HG03571 (cell line): ENCODE measurements at regions not wholly inside any gene's neighbourhood (a gene's known extent, or its start where the extent isn't known, plus 50 kb on each side); places are given as distances from the start of the nearest gene placed in this dataset.
"Not testable (repeated sequence)": the region's sequence is repeated elsewhere in the genome, so short reads cannot be mapped to it uniquely, and the experiment has no call there.

Source experiments
- ATAC-seq: cut with Tn5 transposase; IDR thresholded peaks from one replicate; pipeline ENCODE4 v1.9.1; 2021; ENCODE audit not compliant: unreplicated experiment

DNA sequence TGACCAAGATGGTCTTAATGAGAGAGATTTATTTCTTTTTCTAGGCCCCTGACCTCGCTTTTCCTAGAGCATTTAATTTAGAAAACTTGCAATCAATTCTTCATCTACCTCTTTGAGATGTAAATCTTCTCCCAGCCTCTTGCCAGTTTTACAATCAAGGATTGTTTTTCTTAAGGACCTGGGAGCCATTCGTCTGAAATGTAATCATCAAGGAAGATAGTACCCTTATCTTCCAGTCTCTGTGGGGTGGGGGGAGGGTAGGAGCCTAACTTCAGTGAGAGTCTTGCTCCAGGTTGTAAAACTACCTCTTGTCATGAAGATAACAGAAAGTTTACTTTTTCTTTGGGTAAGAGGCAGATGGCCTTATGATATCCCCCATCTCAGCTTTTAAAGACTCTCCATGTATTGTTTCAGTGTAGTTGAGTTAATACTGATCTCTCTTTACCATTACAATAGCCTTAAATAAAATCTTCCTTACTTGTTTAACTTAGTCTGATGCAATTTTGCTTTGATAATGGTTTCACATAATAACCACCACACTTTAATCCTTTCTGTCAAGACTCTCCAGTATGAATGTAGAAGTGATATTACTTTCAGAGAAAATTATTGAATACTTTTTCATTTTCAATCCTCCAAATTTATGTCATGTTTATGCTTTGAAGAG is 110.2 kb upstream of the CPHXL start:
- ATAC-seq, result no peak

DNA sequence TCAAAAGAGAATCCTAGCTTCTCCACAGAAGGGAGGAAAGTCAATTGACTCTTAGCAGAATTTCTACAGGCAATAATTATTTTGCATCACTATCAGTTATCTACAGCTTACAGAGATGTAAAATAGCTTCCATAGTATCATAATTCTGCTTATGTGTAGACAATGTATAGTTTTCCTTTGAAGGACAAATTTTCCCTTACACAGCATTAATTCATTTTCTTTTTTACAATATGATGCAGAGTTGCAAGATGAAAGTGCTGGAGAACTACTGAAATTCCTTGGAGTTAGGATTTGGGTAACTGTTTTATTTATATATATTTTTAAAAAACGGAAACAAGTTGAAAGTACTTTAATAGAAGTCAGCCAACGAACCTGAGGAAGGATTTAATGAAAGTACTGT is 111.0 kb upstream of the CPHXL start:
- no peak for ATAC-seq

DNA sequence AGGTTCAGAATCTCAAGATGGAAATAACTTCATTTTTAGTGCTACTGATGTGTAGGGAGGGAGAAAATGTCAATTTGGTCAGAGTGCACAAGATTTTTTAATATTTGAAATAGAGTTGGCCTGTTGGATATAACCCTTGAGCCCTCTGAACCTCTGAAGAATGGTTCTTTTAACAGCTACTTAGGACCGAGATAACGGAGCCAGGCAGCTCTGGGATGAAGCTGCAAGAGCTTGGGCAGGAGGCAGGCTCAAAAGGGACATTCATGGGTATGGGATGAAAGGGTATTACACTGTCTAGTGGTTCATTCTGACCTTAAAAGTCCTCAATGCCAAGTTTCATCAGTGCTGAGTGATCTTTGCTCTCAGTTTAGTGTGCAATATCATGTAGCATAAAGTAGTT is 111.4 kb upstream of the CPHXL start:
- no peak for ATAC-seq

DNA sequence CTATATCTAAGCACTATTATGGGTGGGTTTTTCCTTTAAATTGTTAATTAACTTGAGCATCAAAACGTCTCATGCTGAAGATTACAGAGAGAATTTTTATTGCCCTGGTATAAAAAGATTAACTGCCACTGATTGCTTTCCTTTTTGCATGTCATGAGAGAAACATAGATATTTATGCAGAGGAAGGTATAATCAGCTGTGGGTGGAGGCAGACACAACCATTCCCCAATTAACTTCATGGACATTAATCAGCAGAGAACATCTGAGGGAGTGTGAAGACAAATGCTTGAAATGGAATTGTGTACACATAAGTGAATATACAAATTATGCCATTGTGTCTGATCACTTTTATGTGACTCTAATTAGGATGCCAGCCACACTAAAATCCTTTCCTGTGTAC is 115.2 kb upstream of the CPHXL start:
- ATAC-seq, result no peak

DNA sequence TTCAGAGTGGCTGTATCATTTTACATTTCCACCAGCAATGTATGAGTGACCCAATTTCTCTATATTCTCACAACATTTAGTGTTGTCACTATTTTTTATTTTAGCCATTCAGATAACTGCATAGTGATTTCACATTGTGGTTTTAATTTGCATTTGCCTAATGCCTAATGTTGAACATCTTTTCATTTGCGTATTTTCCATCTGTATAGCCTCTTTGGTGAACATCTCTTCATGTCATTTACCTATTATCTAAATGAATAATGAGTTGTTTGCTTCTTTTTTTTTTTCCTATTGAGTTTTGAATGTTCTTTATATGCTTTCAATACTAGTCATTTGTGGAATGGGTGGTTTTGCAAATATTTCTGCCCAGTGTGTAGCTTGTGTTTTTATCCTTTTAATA is 120.9 kb upstream of the CPHXL start:
- ATAC-seq, result no peak

DNA sequence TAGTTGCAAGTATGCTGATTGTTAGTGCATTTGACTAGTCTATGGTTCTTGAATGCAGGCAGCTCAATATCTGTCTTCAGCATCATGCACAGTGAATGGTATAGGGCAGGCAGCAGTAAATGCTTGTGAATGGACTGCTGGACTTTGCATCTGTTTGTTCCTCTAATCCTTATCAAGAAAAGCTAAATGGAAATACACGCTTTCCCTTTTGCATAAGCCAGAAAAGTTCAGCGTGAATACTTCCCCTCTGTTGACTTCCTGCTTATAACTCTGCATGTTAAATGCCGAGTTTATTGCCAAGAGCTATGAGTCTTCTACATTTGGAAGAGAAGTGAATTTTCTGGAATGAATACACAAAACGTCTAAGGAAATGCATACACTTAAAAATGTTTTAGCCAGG is 127.9 kb upstream of the CPHXL start:
- ATAC-seq, result no peak

DNA sequence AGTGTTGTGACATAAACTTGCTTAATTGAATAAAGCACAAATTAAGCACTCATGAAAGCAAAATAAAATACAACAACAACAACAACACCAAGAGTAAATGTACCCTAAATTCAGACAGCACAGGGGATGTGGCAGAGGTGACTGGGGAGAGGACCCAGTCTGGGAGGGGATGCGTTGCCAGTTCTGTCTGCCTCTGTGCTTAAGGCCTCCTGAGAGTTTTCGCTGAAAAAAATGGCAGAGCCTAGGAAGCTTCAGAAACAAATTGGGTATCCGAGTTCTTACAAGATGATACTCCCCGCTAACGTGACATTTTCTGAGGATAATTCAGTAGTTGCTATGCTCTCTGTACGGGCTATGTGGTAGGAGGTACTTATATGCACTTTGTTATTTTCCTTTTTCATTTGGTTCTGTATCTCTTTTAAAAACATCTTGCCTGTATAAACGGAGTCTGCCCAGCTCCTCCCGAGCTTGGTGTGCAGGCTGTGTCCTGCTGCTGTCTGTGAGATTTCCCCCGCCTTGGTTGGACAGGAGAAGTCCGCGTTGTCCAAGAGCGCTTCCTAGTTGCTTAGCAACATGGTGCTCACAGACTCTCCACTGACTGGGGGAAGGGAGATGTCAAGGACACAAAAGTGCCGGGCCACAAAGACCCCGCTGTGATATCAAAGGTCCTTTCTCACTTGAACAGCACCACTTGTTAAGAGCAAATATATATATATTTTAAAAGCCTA is 134.2 kb upstream of the CPHXL start:
- ATAC-seq, result no peak

DNA sequence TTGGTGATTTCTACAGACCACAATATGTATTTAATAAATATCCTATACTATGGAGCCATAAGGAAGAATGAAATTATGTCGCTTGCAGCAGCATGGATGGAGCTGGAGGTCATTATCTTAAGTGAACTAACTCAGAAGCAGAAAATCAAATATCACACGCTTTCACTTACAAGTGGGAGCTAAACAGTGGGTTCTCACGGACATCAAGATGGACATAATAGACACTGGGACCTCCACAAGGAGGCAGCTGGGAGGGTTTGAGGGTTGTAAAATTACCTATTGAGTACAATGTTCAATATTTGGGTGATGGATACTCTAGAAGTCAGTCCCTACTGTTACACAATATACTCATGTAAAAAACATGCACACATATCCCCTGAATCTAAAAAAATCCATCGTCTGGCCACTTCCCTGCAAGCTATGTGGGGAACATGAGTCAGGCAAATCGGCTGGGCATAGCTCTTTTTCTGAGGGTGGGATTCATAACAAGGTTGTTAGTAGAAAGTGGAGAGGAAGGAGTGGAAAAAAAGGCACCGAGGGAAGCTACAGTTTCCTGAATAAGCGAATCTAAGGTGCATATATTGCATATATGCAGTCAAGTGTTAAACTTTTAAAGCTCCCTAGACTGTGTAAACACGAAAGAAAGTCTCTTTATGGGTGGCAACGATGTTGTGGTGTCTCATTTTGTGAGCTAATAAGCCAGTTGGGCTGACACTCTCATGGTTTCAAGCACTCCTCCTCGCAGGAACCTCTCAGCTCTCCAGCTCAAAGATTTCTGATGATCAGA is 135.2 kb upstream of the CPHXL start:
- ATAC-seq, result no peak

DNA sequence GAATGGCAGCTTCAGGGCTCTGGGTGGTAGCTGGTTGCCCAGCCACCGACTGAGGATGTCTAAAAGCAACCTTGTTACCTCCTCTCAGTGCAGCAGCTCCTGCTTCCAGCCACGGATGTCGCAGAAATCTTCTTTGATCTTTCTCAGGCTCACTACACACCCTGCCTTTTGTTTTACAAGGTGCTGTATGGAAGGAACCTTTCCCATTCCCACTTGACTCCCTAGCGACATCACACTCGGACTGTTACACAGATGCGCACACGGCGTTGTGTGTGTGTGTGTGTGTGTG is 135.8 kb upstream of the CPHXL start:
- no peak for ATAC-seq

DNA sequence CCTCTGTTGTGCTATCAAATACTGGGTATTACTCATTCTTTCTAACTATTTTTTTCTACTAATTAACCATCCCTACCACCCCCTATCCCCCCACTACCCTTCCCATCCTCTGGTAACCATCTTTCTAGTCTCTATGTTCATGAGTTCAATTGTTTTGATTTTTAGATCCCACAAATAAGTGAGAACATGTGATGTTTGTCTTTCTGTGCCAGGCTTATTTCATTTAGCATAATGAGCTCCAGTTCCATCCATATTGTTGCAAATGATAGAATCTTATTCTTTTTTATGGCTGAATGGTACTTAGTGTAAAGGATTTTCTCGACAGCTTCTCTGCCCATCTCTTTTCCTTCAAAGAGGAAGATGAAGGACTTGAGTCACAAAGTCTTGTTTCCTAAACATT is 138.0 kb upstream of the CPHXL start:
- ATAC-seq, result no peak

DNA sequence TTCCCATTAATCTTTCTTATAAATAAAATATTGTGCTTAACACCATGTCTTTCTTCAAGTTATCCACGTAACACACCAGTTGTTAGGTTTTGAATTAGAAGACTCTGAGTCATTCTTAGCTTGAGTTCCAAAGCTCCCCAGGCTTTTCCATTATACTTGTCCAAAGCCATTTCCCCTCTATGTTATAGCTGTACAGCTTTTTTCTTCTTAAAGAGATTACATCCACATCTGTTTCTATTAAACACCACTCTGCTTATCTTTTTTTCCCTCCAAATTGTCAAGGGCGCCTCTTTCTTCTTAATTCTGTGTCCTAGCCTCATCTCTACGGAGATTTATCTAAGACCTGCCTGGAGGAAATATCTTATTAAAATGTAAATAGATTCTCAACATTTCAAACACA is 139.4 kb upstream of the CPHXL start:
- ATAC-seq, result no peak

DNA sequence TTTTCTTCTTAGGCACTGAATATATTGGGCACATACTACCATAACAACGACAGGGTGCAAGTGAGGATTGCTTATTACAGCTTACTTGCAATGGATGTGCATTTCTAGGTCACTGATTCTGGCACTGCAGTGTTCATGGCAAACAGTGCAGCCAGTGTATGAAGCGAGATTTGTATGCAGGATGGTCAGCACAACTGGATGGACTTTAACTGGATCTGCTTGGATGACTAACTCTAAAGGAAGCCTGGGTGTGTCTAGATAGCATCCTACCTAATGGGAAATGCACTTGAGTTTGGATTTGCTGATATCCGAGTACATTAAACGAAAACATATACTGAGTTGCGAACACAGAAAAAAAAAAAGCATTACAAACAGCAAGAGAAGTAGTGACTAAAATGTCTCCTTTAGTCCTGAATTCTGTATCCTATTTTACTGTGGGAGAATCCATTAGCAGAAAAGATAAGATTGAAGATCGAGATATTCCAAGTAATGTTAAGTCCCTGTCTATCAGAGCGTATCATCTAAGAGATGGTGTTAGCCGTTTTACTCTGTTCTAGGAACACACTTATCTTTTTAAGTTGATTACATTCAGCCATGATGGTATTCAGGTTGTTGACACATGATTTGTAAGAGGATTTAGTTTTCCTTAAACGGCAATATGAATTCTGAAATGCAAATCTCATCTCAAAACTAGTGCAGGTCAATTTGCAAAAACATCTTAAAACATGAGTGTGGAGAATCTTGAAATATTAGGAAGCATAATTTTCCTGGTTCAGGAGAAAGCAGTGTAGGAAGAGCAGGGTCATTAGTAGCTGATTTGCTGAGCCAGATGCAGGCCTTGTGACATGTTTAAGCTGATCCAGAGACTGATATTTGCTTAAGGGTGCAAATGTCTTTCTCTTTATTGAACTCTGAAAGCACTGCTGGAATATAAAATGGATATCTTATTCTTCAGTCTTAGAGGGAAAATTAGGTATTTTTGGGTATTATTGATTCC is 142.6 kb upstream of the CPHXL start:
- no peak for ATAC-seq

DNA sequence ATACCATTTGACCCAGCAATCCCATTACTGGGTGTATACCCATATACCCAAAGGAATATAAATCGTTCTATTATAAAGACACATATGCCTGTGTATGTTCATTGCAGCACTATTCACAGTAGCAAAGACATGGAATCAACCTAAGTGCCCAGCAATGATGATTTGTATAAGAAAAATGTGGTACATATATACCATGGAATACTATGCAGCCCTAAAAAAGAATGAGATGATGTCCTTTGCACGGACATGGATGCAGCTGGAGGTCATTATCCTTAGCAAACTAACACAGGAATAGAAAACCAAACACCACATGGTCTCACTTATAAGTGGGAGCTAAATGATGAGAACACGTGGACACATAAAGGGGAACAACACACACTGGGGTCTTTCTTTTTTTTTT is 155.0 kb upstream of the CPHXL start:
- ATAC-seq, result not testable (repeated sequence)

DNA sequence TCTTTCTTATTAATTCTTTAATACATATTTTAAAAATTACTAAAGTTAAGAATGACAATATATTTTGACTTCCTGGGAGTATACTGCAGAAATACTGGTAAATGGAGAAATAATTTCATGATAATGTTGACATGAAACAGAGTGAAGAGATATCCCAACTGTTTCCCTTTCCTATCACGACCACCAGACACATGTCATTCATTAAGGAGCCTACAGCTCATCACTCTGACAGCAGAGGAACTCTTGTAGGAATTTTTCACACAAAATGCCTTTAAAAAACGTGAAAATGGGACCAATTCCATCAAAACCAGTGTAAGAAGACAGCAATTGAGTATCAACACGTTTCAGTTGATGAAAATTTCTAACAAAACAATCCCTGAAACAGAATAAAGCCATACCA is 172.9 kb upstream of the CPHXL start:
- no peak for ATAC-seq

DNA sequence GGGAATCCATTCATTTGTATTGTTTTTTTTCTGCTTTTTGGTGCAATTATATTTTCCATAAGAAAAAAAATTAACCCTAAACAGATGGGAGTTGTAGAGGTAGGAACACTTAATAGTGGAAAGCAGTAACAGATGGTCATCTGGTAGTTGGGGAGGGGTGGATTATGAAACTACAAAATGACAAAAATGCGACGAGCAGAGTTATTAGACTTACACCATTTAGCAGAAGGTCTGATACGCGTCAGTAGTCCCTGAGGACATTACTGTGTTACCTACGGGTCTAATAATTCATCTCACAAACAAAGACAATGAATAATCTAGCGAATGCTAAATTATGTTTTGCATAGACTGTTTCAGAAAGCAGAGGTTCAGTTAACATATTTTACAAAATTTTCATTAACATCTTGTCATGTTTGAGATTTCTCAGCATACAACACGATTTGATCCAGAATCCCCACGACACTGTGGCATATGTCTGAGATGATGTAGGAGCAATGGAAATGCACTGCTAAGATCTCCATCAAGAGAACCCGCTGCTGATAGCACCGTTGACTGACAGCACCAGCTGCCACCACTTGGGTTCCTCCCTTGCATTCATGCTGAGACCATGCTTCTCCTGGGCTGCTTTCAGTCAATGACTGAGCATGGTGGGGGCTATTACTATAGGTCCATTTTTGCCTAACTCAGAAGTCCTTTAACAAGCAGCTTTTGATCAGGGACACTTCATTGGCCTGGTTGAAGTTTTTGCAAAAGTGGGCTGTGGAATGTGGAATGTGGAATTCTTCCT is 182.2 kb upstream of the CPHXL start:
- no peak for ATAC-seq

DNA sequence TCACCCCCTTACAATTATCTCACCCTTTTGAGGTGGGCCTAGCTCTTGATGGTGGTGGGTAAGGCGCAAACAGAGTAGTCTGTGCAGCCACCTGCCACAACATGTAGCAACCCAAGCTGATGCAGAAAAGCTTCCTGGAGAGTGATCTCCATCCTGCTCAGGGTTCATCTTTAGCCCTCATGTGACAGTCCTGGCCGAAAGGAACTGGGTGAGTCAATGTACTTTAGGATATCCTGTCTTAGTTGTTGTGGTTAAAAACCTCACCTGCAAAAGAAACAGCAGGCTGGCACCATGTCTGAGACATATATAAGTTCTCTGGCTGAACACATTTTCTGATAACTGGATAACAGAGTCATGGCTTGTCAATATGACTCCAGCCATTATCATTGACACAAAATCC is 183.5 kb upstream of the CPHXL start:
- ATAC-seq, result no peak

DNA sequence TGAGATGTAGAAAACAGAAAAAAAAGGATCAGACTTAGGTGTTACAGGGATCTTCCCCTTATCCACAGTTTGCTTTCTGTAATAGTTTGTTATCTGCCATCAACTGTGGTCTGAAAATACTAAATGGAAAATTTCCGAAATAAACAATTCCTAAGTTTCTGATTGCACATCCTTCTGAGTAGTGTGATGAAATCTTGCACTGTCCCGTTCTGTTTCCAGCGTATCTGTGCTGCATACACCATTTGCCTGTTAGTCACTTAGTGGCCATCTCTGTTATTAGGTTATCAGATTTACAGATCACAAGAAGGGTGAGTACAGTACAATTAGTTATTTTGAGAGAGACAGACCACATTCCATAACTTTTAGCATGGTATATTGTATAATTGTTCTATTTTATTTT is 185.6 kb upstream of the CPHXL start:
- no peak for ATAC-seq

DNA sequence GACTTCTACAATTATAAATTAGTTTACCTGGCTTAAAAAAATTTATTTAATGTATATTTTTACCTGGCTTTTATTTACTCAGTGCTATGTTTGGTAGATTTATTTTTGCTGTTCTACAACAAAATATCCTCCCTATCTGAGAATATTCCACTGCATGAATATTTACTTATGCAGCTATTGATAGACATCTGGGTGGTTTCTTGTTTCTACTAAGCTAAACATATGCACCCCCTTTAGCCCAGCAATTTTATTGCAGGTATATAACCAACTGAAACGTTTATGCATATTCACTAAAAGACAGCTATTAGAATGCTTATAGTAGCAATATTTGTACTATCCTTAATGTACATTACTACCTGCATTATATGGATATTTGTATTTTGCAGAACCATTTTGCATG is 187.7 kb upstream of the CPHXL start:
- no peak for ATAC-seq

DNA sequence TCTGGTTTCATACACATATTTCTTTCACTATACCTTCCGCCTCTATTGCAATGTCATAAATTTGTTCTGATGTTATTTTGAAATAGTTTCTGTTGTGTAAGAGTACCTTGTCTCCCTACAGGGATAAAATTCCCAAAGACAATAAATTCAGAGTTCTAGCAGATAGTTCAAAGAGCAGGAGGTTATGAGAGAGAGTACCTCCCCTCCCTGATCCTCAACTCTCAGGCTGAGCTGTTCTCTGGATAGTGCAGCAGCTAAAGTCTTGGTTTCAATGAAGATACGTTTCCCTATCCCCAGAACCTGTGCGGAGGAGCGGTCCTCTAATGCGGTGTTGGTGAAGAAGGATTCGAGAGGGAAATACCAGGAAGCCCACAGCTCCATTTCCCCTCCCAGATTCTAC is 190.2 kb upstream of the CPHXL start:
- no peak for ATAC-seq

DNA sequence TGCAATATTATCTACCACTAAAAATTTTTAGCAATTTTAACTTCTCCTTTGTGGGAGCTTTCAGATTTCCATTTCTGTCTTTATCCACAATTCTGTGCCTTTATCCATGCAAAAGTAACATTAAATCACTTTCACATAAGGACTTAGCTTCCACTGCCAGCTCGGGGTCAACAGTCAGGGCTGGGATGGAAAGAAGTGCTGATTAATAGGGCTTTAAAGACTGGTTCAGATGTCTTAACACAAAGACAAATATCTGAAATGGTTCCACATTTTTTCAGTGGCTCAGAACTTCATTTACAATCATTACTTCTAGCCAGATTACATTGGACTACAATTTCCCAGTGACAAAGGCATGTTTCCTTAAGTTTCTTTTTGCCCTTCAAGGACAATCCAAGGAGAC is 191.8 kb upstream of the CPHXL start:
- ATAC-seq, result no peak
